HG03342 (cell line): ENCODE measurements at regions not wholly inside any gene's neighbourhood (a gene's known extent, or its start where the extent isn't known, plus 50 kb on each side); places are given as distances from the start of the nearest gene placed in this dataset.
A peak's percentile ranks its signal among the peaks of the same experiment; 100 is the strongest.

Source experiments
- ATAC-seq: cut with Tn5 transposase; IDR thresholded peaks from one replicate; pipeline ENCODE4 v1.9.1; 2021; ENCODE audit warnings: mild to moderate bottlenecking, moderate library complexity; ENCODE audit not compliant: unreplicated experiment

GRCh38 chr3:110711130-110711832, 360.3 kb upstream of the NECTIN3 start:
- ATAC-seq, result no peak

GRCh38 chr3:110711851-110712516, 359.6 kb upstream of the NECTIN3 start:
- no peak for ATAC-seq

- no peak for ATAC-seq
Observed at GRCh38 chr3:110727056-110727455, 344.6 kb upstream of the NECTIN3 start.

- ATAC-seq, result no peak
Observed at GRCh38 chr3:110731148-110731547, 340.5 kb upstream of the NECTIN3 start.

DNA sequence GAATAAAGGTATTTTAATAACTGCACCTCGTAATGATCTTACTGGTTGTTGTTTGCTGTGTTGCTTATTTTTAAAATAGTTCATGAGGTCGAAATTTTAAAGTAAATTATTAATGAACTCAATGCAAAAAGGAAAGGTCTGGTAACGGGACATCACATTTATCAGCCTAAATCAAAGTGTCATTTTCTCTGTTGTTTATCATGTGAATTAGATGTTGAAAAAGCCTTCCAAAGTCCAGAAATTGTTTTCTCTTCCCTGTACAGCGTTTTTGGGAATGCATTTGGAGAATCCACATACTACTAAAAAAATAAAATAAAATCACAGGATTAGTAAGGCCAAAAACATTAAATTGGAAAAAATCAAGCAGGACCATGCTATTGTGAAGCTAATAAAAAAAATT, 339.2 kb upstream of the NECTIN3 start:
- ATAC-seq, result no peak

DNA sequence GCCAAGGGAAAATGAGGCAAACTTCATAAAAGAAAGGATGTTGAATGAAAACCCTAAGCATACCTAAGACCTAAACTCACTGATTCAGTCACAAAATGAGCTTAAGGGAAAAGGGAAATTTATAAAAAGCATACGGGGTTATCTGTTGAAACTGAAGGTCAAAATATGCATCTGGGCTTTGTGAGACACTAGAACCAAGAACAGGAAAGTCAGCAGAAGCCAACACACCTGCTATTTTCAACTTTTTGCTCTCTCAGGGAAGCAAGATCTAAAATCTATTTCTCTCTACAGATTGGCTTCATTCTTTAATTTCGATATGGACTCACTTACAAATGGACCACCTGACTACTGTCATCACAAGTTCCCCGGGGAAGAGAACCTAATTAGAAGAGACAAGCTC, 338.6 kb upstream of the NECTIN3 start:
- ATAC-seq, result no peak

DNA sequence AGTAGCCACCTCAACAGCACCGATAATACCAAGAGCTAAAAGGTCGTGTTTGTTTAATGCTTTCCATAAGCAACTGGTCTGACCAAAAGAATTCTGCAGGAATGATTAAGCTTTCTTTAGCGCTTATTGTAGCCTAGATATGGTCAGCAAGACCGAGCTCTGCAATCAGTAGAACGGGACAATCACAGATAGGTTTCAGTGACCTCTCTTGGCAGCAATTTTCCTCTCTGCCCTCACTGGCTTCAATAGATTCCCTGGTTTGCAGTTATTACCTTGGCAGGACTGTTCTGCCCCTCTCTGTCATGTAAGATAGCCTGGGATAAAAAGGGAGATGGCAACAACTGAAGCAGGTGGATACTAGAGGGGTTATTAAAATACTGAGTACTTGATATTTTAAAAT, 337.1 kb upstream of the NECTIN3 start:
- no peak for ATAC-seq

GRCh38 chr3:110736332-110736731, 335.3 kb upstream of the NECTIN3 start:
- peak; percentile 93 for ATAC-seq

- ATAC-seq, result no peak
Observed at GRCh38 chr3:110738531-110738930, 333.1 kb upstream of the NECTIN3 start.

- ATAC-seq, result no peak
Observed at GRCh38 chr3:110741891-110742290, 329.7 kb upstream of the NECTIN3 start.

- ATAC-seq, result peak; percentile 83
Observed at GRCh38 chr3:110743202-110743601, 328.4 kb upstream of the NECTIN3 start.

GRCh38 chr3:110743984-110744383, 327.6 kb upstream of the NECTIN3 start:
- no peak for ATAC-seq

- no peak for ATAC-seq
Observed at GRCh38 chr3:110744723-110745122, 326.9 kb upstream of the NECTIN3 start.

DNA sequence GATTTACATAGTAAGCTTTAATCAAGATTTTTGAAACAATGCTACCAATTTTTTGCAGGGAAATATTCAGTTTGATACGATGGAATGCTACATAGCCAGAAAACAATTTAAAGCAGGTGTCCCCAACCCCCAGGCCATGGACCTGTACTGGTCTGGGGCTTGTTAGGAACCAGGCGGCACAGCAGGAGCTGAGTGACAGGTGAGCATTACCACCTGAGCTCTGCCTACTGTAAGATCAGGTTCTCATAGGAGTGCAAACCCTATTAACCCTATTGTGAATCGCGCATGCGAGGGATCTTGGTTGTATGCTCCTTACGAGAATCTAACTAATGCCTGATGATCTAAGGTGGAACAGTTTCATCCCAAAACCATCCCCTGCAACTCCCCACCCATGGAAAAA, 322.6 kb upstream of the NECTIN3 start:
- no peak for ATAC-seq

GRCh38 chr3:110750201-110750600, 321.4 kb upstream of the NECTIN3 start:
- ATAC-seq, result no peak

DNA sequence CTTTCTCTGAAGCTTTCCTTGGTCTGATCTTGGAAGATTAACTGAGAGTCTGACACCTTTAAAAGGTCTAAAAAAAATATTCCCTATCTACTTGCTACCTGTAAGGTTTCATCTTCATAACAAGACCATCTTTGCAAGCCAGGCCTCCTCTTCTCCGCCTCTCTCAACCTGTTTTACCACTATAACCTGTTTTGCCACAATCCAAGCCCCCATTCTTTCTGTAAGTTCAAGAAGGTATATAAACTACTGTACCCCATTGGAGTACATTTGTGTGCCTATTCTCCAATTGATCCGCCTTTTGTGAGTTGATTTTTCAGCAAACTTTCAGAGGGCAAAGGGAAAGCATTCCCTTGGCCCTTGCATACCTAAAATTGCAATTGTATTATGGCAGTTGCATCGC, 319.3 kb upstream of the NECTIN3 start:
- ATAC-seq, result no peak

- ATAC-seq, result no peak
Observed at GRCh38 chr3:110753516-110753915, 318.1 kb upstream of the NECTIN3 start.

GRCh38 chr3:110754212-110754916, 317.3 kb upstream of the NECTIN3 start:
- no peak for ATAC-seq

GRCh38 chr3:110755345-110755744, 316.3 kb upstream of the NECTIN3 start:
- ATAC-seq, result no peak

DNA sequence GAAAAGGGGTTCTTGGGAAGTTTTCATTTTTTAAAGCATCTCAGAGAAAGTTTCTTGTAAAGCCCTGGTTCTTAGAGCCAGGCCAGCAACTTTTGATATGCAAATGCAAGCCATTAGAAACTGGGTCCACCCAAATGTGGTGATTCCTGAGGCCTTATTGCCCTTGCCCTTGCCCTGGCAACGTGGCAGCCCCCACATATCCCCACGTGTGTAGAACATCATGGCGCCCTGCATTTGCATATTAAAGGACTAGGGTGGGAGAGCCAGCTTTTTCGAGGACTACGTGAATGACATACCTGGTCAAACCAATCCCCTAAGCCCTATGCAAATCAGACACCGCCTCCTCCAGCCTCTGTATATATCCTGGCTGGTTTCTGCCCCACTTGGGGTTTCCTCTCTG, 314.9 kb upstream of the NECTIN3 start:
- ATAC-seq, result no peak

DNA sequence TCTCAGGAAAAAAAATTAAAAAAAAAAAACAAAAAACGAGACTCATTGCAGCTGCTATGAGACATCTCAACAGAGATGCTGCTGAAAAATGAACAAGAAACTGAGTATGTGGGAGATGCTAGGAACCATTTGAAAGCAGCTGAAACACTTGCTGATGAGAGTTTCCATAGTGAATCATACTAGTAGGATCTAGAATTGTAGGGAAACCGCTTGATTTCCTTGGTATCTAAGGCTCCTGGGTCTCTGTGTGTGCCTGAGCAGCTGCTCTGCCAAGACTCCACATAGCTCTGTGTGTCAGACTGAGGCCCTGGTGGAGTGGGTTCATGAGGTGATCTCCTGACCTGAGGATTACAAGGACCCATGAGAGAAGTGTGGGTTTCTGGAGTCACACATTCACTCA, 313.4 kb upstream of the NECTIN3 start:
- no peak for ATAC-seq

DNA sequence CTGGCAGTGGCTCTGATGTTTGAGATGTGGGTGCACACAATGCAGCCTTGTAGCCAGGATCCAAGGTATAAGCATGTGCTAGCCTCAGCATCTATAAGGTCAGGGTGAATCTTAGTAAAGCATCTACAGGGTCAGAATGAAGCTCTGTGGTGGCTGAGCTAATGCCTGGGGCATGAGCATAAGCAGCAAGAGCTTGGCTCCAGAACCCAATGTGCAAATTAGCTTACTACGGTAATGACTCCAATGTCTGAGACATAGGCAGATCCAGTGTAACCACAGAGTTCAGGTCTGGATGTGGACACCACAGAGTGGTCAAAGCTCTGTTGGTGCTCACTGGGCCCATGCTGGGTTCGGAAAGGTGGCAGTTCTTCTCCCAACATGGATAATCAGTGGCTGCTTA, 304.5 kb upstream of the NECTIN3 start:
- ATAC-seq, result no peak
